Endothelial cell of umbilical vein (primary cell): ENCODE measurements at regions not wholly inside any gene's neighbourhood (a gene's known extent, or its start where the extent isn't known, plus 50 kb on each side); places are given as distances from the start of the nearest gene placed in this dataset.

Source experiments
- BruUV-seq: library from RNA; stranded (reverse); fragments of 400-500 nt; replicated peaks from 2 replicates; lab custom pipeline; 2021; lab: Mats Ljungman, UMichigan
- CTCF ChIA-PET: fragments of 300-600, 350-600 bp; sonication (Branson Sonifier 250); formaldehyde crosslinking; loops from one replicate; lab custom pipeline; 2021; ENCODE audit warnings: antibody characterized with exemption, inconsistent platforms; lab: Charles Lee
- POLR2A ChIA-PET: fragments of 300-600, 350-600 bp; sonication (Branson Sonifier 250); formaldehyde crosslinking; loops from one replicate; lab custom pipeline; 2021; ENCODE audit warnings: antibody characterized with exemption, inconsistent platforms; lab: Charles Lee
- DNase-seq: peaks from one replicate; pipeline ENCODE4 v3.0.0-alpha.2; 2011; ENCODE audit warnings: low read depth, low spot score
- FAIRE-seq: peaks from 2 replicates; lab custom pipeline; 2011; peaks lifted over from hg19 to GRCh38; lab: Jason Lieb, UNC
- H2AFZ ChIP-seq: 2 replicates; pipeline ENCODE4 v1.6.0; 2012; ENCODE audit warnings: low read depth, low read length, control low read depth, inconsistent platforms
- H3K27ac ChIP-seq: 2 replicates; pipeline ENCODE4 v1.5.1; 2011; ENCODE audit warnings: low read depth, mild to moderate bottlenecking, control low read depth, low read length, moderate library complexity; ENCODE audit not compliant: insufficient read depth
- H3K27me3 ChIP-seq, 2 experiments: 2 replicates each; pipeline versions ENCODE4 v1.6.0 to v1.6.1; 2011; ENCODE audit warnings: low read length in 2 of 2, mixed read lengths in 1 of 2; ENCODE audit not compliant: control insufficient read depth in 2 of 2, insufficient read depth in 2 of 2
- H3K36me3 ChIP-seq, 2 experiments: 2 replicates in 1 of 2; 3 replicates in 1 of 2; pipeline ENCODE4 v1.5.1; 2011; ENCODE audit warnings: low read length in 2 of 2, mild to moderate bottlenecking in 1 of 2, moderate library complexity in 1 of 2; ENCODE audit not compliant: control insufficient read depth in 2 of 2, insufficient read depth in 2 of 2; ENCODE audit errors: extremely low read depth in 1 of 2
- H3K4me1 ChIP-seq: 3 replicates; pipeline ENCODE4 v1.5.1; 2011; ENCODE audit warnings: mild to moderate bottlenecking, low read length; ENCODE audit not compliant: control insufficient read depth, insufficient read depth; ENCODE audit errors: extremely low read depth
- H3K4me2 ChIP-seq: 2 replicates; pipeline ENCODE4 v1.6.1; 2011; ENCODE audit warnings: low read length, control low read depth, mixed read lengths; ENCODE audit not compliant: insufficient read depth
- H3K4me3 ChIP-seq, 3 experiments: fragments of 200-600 bp in 1 of 3; sonication (generic), shearing (Covaris generic) in 1 of 3; replicated peaks in 1 of 3; 2 replicates each; pipeline ENCODE4 v1.5.1; 2011 to 2016; ENCODE audit warnings: control low read depth in 3 of 3, low read length in 3 of 3, mild to moderate bottlenecking in 2 of 3, inconsistent platforms in 1 of 3, low read depth in 1 of 3, moderate library complexity in 1 of 3; ENCODE audit not compliant: insufficient read depth in 1 of 3
- H3K79me2 ChIP-seq: 2 replicates; pipeline ENCODE4 v1.6.0; 2012; ENCODE audit warnings: low read length, inconsistent platforms; ENCODE audit not compliant: control insufficient read depth, insufficient read depth
- H3K9ac ChIP-seq: replicated peaks from 2 replicates; pipeline ENCODE3; 2011; ENCODE audit warnings: low read length, control low read depth; ENCODE audit not compliant: insufficient read depth; ENCODE audit errors: extremely low read depth
- H3K9me1 ChIP-seq: replicated peaks from 3 replicates; pipeline ENCODE4 v1.6.0; 2011; ENCODE audit warnings: mild to moderate bottlenecking, low read length; ENCODE audit not compliant: control insufficient read depth, insufficient read depth; ENCODE audit errors: extremely low read depth
- H3K9me3 ChIP-seq: replicated peaks from 2 replicates; pipeline ENCODE4 v1.5.1; 2012; ENCODE audit warnings: low read length, inconsistent platforms; ENCODE audit not compliant: control insufficient read depth, insufficient read depth
- H4K20me1 ChIP-seq: replicated peaks from 2 replicates; pipeline ENCODE3; 2011; ENCODE audit warnings: mild to moderate bottlenecking, low read length; ENCODE audit not compliant: control insufficient read depth, insufficient read depth; ENCODE audit errors: extremely low read depth
- EZH2 ChIP-seq: IDR thresholded peaks from 2 replicates; pipeline ENCODE4 v1.6.1; 2012; ENCODE audit warnings: borderline replicate concordance, low read depth, mild to moderate bottlenecking, moderate library complexity, low read length, inconsistent platforms; ENCODE audit not compliant: severe bottlenecking
- FOS ChIP-seq: IDR thresholded peaks from 2 replicates; pipeline ENCODE4 v1.6.1; 2011; ENCODE audit warnings: mild to moderate bottlenecking, low read length, moderate library complexity, borderline replicate concordance; ENCODE audit not compliant: insufficient read depth
- GATA2 ChIP-seq: IDR thresholded peaks from 2 replicates; pipeline ENCODE4 v1.7.0; 2011; ENCODE audit warnings: low read depth, mild to moderate bottlenecking, moderate library complexity, mixed read lengths, low read length; ENCODE audit not compliant: insufficient read length, insufficient read depth
- JUN ChIP-seq: IDR thresholded peaks from 2 replicates; pipeline ENCODE4 v1.6.1; 2011; ENCODE audit warnings: borderline replicate concordance, low read depth; ENCODE audit not compliant: insufficient read length, insufficient read depth
- MAX ChIP-seq: IDR thresholded peaks from 2 replicates; pipeline ENCODE4 v1.6.1; 2011; ENCODE audit not compliant: insufficient read depth, insufficient read length
- MYC ChIP-seq: IDR thresholded peaks from one replicate; pipeline ENCODE4 v1.6.1; 2011; ENCODE audit warnings: mild to moderate bottlenecking, low read depth, low read length
- POLR2A ChIP-seq: IDR thresholded peaks from 2 replicates; pipeline ENCODE4 v1.6.1; 2012; ENCODE audit warnings: low read depth, mild to moderate bottlenecking, control low read depth, low read length
- POLR2AphosphoS5 ChIP-seq: IDR thresholded peaks from 2 replicates; pipeline ENCODE4 v1.6.1; 2012; ENCODE audit warnings: low read depth, mild to moderate bottlenecking, control low read depth, low read length, moderate library complexity; ENCODE audit not compliant: insufficient read depth
- dilution Hi-C: fragments of 300-500 bp; cut with MboI; formaldehyde crosslinking; loops from one replicate; pipeline ENCODE4 v1.15.0; 2019; ENCODE audit warnings: low sequenced_read_pairs; ENCODE audit not compliant: extremely low pct_ligation_motif_present
- intact Hi-C: fragments of 100-400 bp; cut with micrococcal nuclease; formaldehyde crosslinking; loops from one replicate; pipeline ENCODE4 v1.10.0; 2022
- TF ChIP-seq, protein P1 (sequence below), 2 donors: IDR thresholded peaks; 1 replicate in 1 of 2; 2 replicates in 1 of 2; pipeline ENCODE4 v1.5.1; 2011; ENCODE audit warnings: low read length in 2 of 2, mild to moderate bottlenecking in 2 of 2, moderate library complexity in 2 of 2, control low read depth in 1 of 2, inconsistent platforms in 1 of 2, low read depth in 1 of 2; ENCODE audit not compliant: insufficient read depth in 1 of 2; ENCODE audit errors: extremely low read depth in 1 of 2

GRCh38 chr3:110816008-110816407 is 255.6 kb upstream of the NECTIN3 start:
- H3K9me3 ChIP-seq, result no peaks in the 10 kb centered on the region
- CTCF ChIA-PET, result interaction anchor here (1.0 to 1.5 kb wide), 3 partner anchors 9 to 502 kb away, joined by 3 read pairs; no protein-coding TSS in a partner anchor
- H3K9ac ChIP-seq, result no peak overlapping the region
- H3K79me2 ChIP-seq, result no peaks in the 10 kb centered on the region
- POLR2A ChIA-PET, result no interaction called here
- TF ChIP-seq POLR2AphosphoS5 (no peak), FOS (no peak), MYC (no peak), JUN (no peak), POLR2A (no peak), EZH2 (no peak), MAX (no peak), GATA2 (no peak)
- TF ChIP-seq, protein P1, sequence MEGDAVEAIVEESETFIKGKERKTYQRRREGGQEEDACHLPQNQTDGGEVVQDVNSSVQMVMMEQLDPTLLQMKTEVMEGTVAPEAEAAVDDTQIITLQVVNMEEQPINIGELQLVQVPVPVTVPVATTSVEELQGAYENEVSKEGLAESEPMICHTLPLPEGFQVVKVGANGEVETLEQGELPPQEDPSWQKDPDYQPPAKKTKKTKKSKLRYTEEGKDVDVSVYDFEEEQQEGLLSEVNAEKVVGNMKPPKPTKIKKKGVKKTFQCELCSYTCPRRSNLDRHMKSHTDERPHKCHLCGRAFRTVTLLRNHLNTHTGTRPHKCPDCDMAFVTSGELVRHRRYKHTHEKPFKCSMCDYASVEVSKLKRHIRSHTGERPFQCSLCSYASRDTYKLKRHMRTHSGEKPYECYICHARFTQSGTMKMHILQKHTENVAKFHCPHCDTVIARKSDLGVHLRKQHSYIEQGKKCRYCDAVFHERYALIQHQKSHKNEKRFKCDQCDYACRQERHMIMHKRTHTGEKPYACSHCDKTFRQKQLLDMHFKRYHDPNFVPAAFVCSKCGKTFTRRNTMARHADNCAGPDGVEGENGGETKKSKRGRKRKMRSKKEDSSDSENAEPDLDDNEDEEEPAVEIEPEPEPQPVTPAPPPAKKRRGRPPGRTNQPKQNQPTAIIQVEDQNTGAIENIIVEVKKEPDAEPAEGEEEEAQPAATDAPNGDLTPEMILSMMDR (IDR thresholded peaks at IDR 0.05; ENCODE audit: extremely low read depth in 1 of 2, insufficient read depth in 1 of 2, low read depth in 1 of 2, low read length in 2 of 2), result no peak
- peaks cover 16% of the 10 kb centered on the region for H3K4me1 ChIP-seq
- DNase-seq (no peak), FAIRE-seq (no peak)
- no peaks in the 10 kb centered on the region for H4K20me1 ChIP-seq
- H3K27me3 ChIP-seq, result no peaks in the 10 kb centered on the region
- dilution Hi-C loops (no loop called here), intact Hi-C loops (loop anchor here (10.0 kb wide), 1 partner anchor 401 kb away; no protein-coding TSS in a partner anchor)
- no peak overlapping the region for H2AFZ ChIP-seq
- no peak overlapping the region for H3K4me2 ChIP-seq
- no TSS peak for BruUV-seq
- H3K4me3 ChIP-seq, result no peak overlapping the region
- H3K9me1 ChIP-seq, result no peaks in the 10 kb centered on the region
- no peak overlapping the region for H3K27ac ChIP-seq
- H3K36me3 ChIP-seq, result no peaks in the 10 kb centered on the region
